HG03103 (cell line): ENCODE measurements at regions not wholly inside any gene's neighbourhood (a gene's known extent, or its start where the extent isn't known, plus 50 kb on each side); places are given as distances from the start of the nearest gene placed in this dataset.
"Not testable (repeated sequence)": the region's sequence is repeated elsewhere in the genome, so short reads cannot be mapped to it uniquely, and the experiment has no call there.

Experiments used
- ATAC-seq: cut with Tn5 transposase; IDR thresholded peaks from one replicate; pipeline ENCODE4 v1.9.1; 2021; ENCODE audit warnings: low read depth; ENCODE audit not compliant: unreplicated experiment

DNA sequence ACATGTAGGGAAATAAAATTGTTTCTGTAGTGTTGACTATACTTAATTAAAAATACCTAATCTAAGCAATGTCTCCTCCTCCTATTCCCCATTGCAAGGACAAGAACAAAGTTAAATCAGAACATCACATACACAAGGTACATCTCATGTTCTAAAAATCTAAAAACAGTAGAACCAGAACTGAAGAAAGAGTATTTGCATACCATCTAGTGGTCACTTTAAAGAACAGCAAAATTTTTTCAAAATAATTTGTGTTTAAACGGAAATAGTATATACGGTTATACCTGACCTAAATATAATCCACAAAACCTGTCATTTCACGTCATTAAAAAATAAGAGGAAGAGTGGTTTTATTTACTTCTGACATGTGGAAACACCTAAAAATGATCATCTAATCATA is 294.3 kb upstream of the KCNH7 start:
- no peak for ATAC-seq

DNA sequence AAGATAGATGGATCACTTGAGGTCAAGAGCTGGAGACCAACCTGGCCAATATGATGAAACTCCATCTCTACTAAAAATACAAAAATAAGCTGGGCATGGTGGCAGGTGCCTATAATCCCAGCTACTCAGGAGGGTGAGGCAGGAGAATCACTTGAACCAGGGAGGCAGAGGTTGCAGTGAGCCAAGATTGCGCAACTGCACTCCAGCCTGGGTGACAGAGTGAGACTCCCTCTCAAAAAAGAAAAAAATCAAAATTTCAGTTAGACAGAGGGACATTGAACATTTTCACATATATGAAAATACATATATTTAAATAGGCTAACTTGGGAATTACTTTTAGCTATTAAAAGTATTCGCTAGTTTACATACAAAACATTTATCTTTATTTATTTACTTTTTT is 293.6 kb upstream of the KCNH7 start:
- ATAC-seq: not testable (repeated sequence)

DNA sequence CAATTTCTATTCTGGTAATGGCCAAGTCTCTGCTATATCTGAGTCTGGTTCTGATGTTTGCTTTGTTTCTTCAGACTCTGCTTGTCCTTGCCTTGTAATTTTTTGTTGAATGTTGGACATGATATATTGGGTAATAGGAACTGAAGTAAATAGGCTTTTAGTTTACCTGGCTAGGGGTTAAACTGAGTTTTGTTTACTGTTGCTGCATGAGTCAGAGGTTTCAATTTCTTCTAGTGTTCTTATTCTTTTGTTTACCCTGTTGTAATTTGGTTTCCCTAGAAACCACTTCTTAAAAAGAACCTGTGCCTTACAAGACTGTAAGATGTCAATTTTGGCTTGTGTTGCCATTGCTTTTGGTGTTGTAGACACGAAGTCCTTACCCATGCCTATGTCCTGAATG is 285.0 kb upstream of the KCNH7 start:
- ATAC-seq: peak; percentile 57

DNA sequence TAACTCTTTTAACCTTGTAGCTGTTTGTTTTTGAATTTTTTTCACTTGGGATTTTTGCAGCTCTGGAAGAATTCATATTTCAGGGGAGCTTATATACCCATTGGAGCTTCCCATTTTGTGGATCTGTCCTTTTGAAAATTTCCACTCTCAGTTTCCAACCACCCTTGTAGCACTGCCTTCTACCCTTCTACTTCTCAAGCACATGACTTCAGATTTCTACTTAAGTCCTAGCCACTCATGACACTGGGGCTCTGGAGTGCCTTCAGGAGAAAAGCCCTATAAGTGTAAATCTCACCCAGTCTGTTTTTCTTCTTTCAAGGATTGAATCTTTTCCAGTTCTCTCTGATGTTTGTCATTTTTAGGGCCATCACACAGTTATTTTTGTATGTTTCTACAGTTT is 283.7 kb upstream of the KCNH7 start:
- no peak for ATAC-seq

DNA sequence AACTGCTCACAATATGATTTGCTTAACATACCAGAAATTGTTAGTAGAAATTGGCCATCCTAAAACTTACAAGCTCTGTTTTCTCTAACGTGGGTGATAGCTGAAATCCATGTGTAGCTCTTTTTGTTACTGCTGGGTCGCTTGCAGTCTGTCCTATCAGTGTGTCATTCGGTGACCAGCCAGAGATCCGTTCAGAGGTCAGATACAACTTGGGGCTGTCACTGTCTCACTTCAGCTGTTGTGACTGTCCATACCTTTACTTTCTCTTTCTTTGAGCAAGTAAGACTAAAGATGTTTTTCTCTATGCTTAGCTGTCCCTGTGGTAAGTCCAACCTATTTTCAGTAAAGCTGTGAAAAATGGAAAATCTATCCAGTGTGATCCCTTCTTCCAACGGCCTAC is 282.9 kb upstream of the KCNH7 start:
- no peak for ATAC-seq

- ATAC-seq: no peak
Measured at GRCh38 chr2:163119966-163120365, 281.4 kb upstream of the KCNH7 start.

- ATAC-seq: no peak
Measured at GRCh38 chr2:163086940-163087339, 248.4 kb upstream of the KCNH7 start.

DNA sequence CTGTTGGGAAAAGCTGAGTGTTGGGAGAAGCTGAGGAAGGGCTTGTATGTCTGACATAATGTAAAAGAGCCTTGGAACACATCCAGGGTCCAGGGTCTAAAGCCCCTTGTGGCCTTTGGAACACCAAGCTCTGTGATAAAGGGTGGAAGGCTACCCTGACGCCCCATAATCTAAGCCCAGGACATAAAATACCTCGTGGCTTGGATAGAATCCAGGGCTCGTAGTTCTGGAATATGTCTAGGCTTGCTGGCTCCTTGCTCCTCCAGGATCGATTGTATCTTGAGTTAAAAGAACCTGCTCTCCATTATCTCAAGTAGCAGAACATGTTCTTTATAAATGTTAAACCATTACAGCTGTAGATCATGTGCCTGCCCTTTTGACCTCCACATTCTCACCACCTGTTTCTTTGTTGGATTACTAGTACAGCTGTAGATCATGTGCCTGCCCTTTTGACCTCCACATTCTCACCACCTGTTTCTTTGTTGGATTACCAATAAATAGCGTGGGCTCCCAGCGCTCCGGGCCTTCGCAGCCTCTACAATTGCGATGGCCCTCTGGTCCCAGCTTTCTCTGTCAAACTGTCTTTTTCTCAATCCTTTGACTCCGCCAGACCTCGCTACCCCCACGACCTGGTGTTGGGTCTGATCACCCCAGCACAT is 246.9 kb upstream of the KCNH7 start:
- not testable (repeated sequence) for ATAC-seq

GRCh38 chr2:163081754-163082153 is 243.2 kb upstream of the KCNH7 start:
- no peak for ATAC-seq

DNA sequence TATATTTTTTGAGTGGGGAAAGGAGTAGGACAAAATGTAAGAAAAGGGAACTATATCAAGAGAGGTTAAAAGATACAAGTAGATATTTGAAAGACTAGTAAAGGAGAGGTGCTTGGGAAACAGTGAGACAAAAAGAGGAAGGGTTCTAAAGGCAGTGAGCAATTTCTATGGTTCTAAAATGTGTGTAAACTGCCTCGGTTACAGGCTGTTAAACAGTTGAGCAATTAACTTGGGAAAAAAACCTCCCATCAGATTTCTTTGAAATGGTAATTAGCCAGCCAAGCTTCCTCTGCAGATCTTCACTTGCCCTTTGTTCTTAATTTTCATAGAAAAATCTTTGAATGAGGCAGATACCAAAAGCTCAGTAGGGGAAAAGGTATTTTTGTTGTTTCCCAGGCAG is 238.7 kb upstream of the KCNH7 start:
- ATAC-seq: no peak

DNA sequence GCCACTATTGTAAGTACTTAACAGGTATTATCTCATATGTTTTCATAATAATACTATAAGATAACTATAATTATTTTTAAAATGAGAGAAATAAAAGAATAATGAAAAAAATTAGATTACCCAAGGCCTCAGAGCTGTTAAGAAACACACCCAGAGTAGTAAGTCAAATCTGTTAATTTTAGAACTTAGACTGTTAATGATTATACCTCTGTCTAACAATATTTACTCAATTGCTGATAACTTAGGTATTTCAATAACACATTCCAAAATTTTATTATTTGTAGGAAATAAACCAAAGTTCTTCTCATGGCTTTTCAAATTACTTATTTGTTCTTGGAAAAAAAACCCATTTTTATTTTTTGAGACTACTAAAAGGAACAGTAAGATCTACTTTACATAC is 227.5 kb upstream of the KCNH7 start:
- no peak for ATAC-seq

GRCh38 chr2:163062524-163062923 is 224.0 kb upstream of the KCNH7 start:
- ATAC-seq: no peak

DNA sequence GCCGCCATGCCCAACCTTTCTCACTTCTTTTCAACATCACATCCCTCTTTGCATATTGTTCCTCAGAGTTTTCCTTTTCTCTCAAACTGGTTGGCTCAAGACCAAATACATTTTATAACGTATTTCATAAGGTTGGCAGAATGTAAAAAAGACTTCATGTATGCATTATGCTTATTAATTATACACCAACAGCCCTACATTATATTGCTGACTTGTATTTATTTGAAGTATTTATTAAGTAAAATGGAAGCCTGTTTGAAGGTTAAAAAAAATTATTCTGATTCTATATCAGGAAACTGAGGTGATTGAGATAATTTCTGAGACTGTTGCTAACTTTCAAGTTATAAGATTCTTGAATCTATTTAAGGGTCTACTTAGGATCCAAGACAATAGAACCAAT is 208.0 kb upstream of the KCNH7 start:
- no peak for ATAC-seq

GRCh38 chr2:163045830-163046229 is 207.3 kb upstream of the KCNH7 start:
- no peak for ATAC-seq

GRCh38 chr2:163044114-163044513 is 205.5 kb upstream of the KCNH7 start:
- ATAC-seq: no peak

DNA sequence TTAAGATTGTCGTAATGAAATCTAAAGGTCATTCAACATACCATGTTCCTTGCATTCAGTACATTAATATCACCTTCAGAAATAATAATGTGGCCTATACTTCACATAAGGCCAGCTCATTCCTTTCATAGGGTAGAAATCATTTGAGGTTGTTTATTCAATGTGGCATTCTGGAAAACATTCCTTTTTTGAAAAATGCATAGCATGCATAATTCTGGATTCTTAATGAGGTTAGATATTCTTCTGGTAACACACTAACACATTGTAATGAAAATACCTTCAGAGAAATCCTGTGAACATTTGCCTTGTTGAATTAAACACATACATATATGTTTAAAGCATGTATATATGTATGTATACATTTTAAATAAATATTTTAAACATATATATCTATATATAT is 204.6 kb upstream of the KCNH7 start:
- no peak for ATAC-seq

- ATAC-seq: no peak
Measured at GRCh38 chr2:163039266-163039665, 200.7 kb upstream of the KCNH7 start.

DNA sequence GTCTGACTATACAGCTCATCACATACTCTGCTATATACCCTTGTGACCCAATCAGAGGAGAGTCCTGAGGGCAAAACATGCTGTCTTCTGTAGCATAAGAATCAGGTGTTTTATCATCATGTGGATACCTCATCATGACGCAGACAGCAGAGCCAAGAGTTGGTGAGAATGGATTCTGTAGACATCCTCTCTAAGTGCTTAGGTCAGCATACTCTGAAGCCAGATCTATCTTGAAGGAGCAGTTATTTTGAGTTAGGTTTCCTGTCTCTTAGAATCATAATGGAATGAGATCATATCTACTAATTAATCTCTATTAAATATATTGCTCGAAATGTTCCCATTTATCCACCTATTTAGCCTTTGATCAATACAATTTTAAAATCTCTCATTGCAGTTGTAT is 190.2 kb upstream of the KCNH7 start:
- ATAC-seq: no peak

DNA sequence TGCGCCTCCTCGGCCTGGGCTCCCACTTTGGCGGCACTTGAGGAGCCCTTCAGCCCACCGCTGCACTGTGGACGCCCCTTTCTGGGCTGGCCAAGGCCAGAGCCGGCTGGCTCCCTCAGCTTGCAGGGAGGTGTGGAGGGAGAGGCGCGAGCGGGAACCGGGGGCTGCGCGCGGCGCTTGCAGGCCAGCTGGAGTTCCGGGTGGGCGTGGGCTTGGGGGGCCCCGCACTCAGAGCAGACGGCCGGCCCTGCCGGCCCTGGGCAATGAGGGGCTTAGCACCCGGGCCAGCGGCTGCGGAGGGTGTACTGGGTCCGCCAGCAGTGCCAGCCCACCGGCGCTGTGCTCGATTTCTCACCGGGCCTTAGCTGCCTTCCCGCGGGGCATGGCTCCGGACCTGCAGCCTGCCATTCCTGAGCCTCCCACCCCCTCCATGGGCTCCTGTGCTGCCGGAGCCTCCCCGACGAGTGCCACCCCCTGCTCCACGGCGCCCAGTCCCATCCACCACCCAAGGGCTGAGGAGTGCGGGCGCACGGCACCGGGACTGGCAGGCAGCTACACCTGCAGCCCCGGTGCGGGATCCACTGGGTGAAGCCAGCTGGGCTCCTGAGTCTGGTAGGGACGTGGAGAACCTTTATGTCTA is 187.7 kb upstream of the KCNH7 start:
- not testable (repeated sequence) for ATAC-seq

- not testable (repeated sequence) for ATAC-seq
Measured at GRCh38 chr2:163016882-163017281, 178.3 kb upstream of the KCNH7 start.

GRCh38 chr2:163011000-163011399 is 172.4 kb upstream of the KCNH7 start:
- no peak for ATAC-seq

- ATAC-seq: no peak
Measured at GRCh38 chr2:163008642-163009041, 170.1 kb upstream of the KCNH7 start.

GRCh38 chr2:162994718-162995117 is 156.2 kb upstream of the KCNH7 start:
- ATAC-seq: no peak
